ENCODE measurements at regions not wholly inside any gene's neighbourhood (a gene's known extent, or its start where the extent isn't known, plus 50 kb on each side); places are given as distances from the start of the nearest gene placed in this dataset.

DNA sequence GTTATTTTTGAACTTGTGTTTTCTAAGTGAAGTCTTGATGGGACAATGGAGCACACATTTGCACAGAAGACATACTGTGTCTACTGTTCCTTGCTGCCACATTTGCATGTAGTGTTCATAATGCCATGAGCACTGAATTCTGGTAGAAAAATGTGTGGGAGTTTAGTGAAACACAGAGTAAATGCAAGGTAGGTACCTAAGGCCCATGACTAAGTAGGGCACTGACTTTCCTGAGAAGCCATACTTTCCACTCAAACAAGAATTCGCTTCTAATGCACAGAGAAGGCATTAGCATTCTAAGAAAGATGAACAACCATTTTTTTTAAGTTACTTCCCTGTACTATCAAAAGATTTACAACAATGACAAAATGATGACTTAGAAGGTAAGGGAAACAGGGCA is 282.2 kb downstream of the MAN2A1 start:
- Histone ChIP-seq H3K36me3 (no peaks in the 10 kb centered on the region), H3K27ac (no peak overlapping the region), H3K4me1 (no peaks in the 10 kb centered on the region), H3K9me3 (no peaks in the 10 kb centered on the region), H3K4me3 (replicated peaks in 1 of 3) (no peak overlapping the region), H3K27me3 (no peaks in the 10 kb centered on the region)
- no peak for DNase-seq
- intact Hi-C loops (cut with DNase I), result no loop called here
- TF ChIP-seq, protein P1, sequence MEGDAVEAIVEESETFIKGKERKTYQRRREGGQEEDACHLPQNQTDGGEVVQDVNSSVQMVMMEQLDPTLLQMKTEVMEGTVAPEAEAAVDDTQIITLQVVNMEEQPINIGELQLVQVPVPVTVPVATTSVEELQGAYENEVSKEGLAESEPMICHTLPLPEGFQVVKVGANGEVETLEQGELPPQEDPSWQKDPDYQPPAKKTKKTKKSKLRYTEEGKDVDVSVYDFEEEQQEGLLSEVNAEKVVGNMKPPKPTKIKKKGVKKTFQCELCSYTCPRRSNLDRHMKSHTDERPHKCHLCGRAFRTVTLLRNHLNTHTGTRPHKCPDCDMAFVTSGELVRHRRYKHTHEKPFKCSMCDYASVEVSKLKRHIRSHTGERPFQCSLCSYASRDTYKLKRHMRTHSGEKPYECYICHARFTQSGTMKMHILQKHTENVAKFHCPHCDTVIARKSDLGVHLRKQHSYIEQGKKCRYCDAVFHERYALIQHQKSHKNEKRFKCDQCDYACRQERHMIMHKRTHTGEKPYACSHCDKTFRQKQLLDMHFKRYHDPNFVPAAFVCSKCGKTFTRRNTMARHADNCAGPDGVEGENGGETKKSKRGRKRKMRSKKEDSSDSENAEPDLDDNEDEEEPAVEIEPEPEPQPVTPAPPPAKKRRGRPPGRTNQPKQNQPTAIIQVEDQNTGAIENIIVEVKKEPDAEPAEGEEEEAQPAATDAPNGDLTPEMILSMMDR (IDR thresholded peaks at IDR 0.05), result no peak
- no peak for TF ChIP-seq POLR2A (IDR thresholded peaks at IDR 0.05)
- WGBS, 2 donors, result 89 to 98% methylated on average over 1 of the region's 1 CpG

GRCh38 chr5:109981979-109982378 is 292.3 kb downstream of the MAN2A1 start:
- Histone ChIP-seq H3K36me3 (no peaks in the 10 kb centered on the region), H3K27me3 (no peaks in the 10 kb centered on the region), H3K4me3 (replicated peaks in 1 of 3) (no peak overlapping the region), H3K27ac (no peak overlapping the region), H3K9me3 (no peaks in the 10 kb centered on the region), H3K4me1 (no peaks in the 10 kb centered on the region)
- no peak for TF ChIP-seq POLR2A (IDR thresholded peaks at IDR 0.05)
- TF ChIP-seq, protein P1 (IDR thresholded peaks at IDR 0.05), result no peak
- intact Hi-C loops (cut with DNase I), result no loop called here
- DNase-seq, result no peak

- DNase-seq, result no peak
- no peaks in the 10 kb centered on the region for H3K9me3 ChIP-seq
- no peaks in the 10 kb centered on the region for H3K27me3 ChIP-seq
- WGBS, 2 donors, result 85 to 89% methylated on average over 3 of the region's 3 CpGs
- H3K4me3 ChIP-seq (replicated peaks in 1 of 3), result no peak overlapping the region
- TF ChIP-seq, protein P1 (IDR thresholded peaks at IDR 0.05), result no peak
- H3K27ac ChIP-seq, result no peak overlapping the region
- H3K36me3 ChIP-seq, result no peaks in the 10 kb centered on the region
- no peaks in the 10 kb centered on the region for H3K4me1 ChIP-seq
- intact Hi-C loops (cut with DNase I), result no loop called here
Measured at GRCh38 chr5:109982966-109983534, 293.3 kb downstream of the MAN2A1 start.

DNA sequence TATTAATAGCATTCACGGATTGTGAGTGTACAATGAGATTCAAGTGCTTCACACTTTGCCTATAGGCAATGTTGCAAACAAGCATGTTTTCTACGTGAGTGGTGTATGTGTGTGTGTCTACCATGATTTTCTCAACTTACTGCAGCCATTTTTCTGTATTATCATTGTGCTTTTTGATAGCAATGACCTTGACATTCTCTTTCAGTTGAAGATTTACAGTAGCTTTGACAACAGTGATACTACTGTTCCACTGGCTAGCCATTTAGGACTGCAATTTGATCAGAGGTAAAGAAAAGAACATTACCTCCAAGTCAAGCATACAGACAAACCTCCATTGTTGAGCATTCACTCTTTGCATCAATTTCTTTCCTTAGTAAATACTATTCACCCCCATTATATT is 297.0 kb downstream of the MAN2A1 start:
- intact Hi-C loops (cut with DNase I), result no loop called here

GRCh38 chr5:109987355-109987754 is 297.6 kb downstream of the MAN2A1 start:
- no peak for TF ChIP-seq POLR2A (IDR thresholded peaks at IDR 0.05)
- TF ChIP-seq, protein P1 (IDR thresholded peaks at IDR 0.05), result no peak
- Histone ChIP-seq H3K4me3 (replicated peaks in 1 of 3) (no peak overlapping the region), H3K27me3 (no peaks in the 10 kb centered on the region), H3K36me3 (no peaks in the 10 kb centered on the region), H3K9me3 (no peaks in the 10 kb centered on the region), H3K4me1 (no peaks in the 10 kb centered on the region), H3K27ac (no peak overlapping the region)
- 0% methylated on average over 1 of the region's 1 CpG for WGBS, 2 donors
- intact Hi-C loops (cut with DNase I), result no loop called here
- DNase-seq, result no peak

More for the DNA sequence above, 297.0 kb downstream of the MAN2A1 start:
- 90 to 92% methylated on average over 2 of the region's 2 CpGs for WGBS, 2 donors
- H3K27ac ChIP-seq, result no peak overlapping the region
- no peaks in the 10 kb centered on the region for H3K9me3 ChIP-seq
- TF ChIP-seq, protein P1 (IDR thresholded peaks at IDR 0.05), result no peak
- TF ChIP-seq POLR2A (IDR thresholded peaks at IDR 0.05), result no peak
- H3K4me1 ChIP-seq, result no peaks in the 10 kb centered on the region
- DNase-seq, result no peak
- no peaks in the 10 kb centered on the region for H3K36me3 ChIP-seq
- H3K4me3 ChIP-seq (replicated peaks in 1 of 3), result no peak overlapping the region
- H3K27me3 ChIP-seq, result no peaks in the 10 kb centered on the region
